ENCODE measurements at regions not wholly inside any gene's neighbourhood (a gene's known extent, or its start where the extent isn't known, plus 50 kb on each side); places are given as distances from the start of the nearest gene placed in this dataset.

DNA sequence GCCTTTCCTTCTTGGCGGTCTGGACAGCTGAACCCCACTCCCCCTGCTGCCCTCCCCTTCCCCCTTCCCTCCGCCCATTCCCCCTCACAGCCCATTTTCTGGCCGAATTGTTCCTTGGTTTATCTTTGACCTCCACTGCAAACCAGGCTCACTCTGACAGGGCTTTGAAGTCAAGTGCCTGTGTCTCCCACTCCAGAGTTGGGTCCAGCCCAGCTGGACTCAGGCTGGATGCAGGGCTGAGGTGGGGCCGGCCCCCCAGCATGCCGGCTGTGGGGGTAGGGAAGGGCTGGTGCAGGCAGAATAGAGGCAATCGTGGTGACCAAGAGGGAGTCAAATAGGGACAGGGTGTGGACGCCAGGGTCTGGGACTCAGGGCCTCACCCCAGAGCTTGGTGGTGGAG lies 57.0 kb upstream of the MRPS22 start:
- TF ChIP-seq, protein P1, sequence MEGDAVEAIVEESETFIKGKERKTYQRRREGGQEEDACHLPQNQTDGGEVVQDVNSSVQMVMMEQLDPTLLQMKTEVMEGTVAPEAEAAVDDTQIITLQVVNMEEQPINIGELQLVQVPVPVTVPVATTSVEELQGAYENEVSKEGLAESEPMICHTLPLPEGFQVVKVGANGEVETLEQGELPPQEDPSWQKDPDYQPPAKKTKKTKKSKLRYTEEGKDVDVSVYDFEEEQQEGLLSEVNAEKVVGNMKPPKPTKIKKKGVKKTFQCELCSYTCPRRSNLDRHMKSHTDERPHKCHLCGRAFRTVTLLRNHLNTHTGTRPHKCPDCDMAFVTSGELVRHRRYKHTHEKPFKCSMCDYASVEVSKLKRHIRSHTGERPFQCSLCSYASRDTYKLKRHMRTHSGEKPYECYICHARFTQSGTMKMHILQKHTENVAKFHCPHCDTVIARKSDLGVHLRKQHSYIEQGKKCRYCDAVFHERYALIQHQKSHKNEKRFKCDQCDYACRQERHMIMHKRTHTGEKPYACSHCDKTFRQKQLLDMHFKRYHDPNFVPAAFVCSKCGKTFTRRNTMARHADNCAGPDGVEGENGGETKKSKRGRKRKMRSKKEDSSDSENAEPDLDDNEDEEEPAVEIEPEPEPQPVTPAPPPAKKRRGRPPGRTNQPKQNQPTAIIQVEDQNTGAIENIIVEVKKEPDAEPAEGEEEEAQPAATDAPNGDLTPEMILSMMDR (IDR thresholded peaks at IDR 0.05): no peak
- no peak for TF ChIP-seq POLR2A (IDR thresholded peaks at IDR 0.05)

Data from lower leg skin (tissue), 3 donors.